Trophoblast cell (in vitro differentiated cells and primary cell): ENCODE measurements at regions not wholly inside any gene's neighbourhood (a gene's known extent, or its start where the extent isn't known, plus 50 kb on each side); places are given as distances from the start of the nearest gene placed in this dataset.

Experiments used
- DNase-seq, 2 donors: peaks; one replicate each; pipeline ENCODE4 v3.0.0-alpha.2; 2016
- H2AFZ ChIP-seq: 2 replicates; pipeline ENCODE4 v1.6.1; 2013; ENCODE audit warnings: low read length, moderate library complexity, mild to moderate bottlenecking; ENCODE audit not compliant: insufficient read depth, poor library complexity
- H2AK5ac ChIP-seq: 2 replicates; pipeline ENCODE4 v1.6.1; 2013; ENCODE audit warnings: mild to moderate bottlenecking, low read length
- H2BK120ac ChIP-seq: 2 replicates; pipeline ENCODE4 v1.6.1; 2013; ENCODE audit warnings: low read length, mild to moderate bottlenecking, moderate library complexity; ENCODE audit not compliant: insufficient read depth, poor library complexity
- H2BK12ac ChIP-seq: 2 replicates; pipeline ENCODE4 v1.6.1; 2013; ENCODE audit warnings: mild to moderate bottlenecking, low read length, moderate library complexity
- H2BK5ac ChIP-seq: 2 replicates; pipeline ENCODE4 v1.6.1; 2013; ENCODE audit warnings: low read length, low read depth, moderate library complexity, mild to moderate bottlenecking; ENCODE audit not compliant: poor library complexity
- H3K14ac ChIP-seq: 2 replicates; pipeline ENCODE4 v1.6.1; 2013; ENCODE audit warnings: mild to moderate bottlenecking, low read length
- H3K18ac ChIP-seq: 2 replicates; pipeline ENCODE4 v1.6.1; 2013; ENCODE audit warnings: mild to moderate bottlenecking, low read length
- H3K23ac ChIP-seq: 2 replicates; pipeline ENCODE4 v1.6.1; 2013; ENCODE audit warnings: low read length
- H3K27ac ChIP-seq: 2 replicates; pipeline ENCODE4 v1.5.1; 2013; ENCODE audit warnings: low read depth, mild to moderate bottlenecking, inconsistent platforms, low read length, moderate library complexity
- H3K27me3 ChIP-seq: 2 replicates; pipeline ENCODE4 v1.6.1; 2013; ENCODE audit warnings: inconsistent platforms, mild to moderate bottlenecking, low read length, moderate library complexity; ENCODE audit not compliant: insufficient read depth
- H3K36me3 ChIP-seq, 2 experiments: 1 replicate in 1 of 2; 2 replicates in 1 of 2; pipeline ENCODE4 v1.6.1; 2013; ENCODE audit warnings: low read length in 2 of 2, mild to moderate bottlenecking in 2 of 2, moderate library complexity in 1 of 2; ENCODE audit not compliant: insufficient read depth in 2 of 2, control insufficient read depth in 1 of 2
- H3K4ac ChIP-seq: 2 replicates; pipeline ENCODE4 v1.6.1; 2013; ENCODE audit warnings: low read depth, mild to moderate bottlenecking, low read length, moderate library complexity
- H3K4me1 ChIP-seq, 2 experiments: 1 replicate in 1 of 2; 2 replicates in 1 of 2; pipeline ENCODE4 v1.6.1; 2013; ENCODE audit warnings: low read length in 2 of 2, mild to moderate bottlenecking in 2 of 2, moderate library complexity in 1 of 2; ENCODE audit not compliant: insufficient read depth in 2 of 2, control insufficient read depth in 1 of 2
- H3K4me2 ChIP-seq: 2 replicates; pipeline ENCODE4 v1.6.1; 2013; ENCODE audit warnings: inconsistent platforms, mild to moderate bottlenecking, low read length, moderate library complexity
- H3K4me3 ChIP-seq: 2 replicates; pipeline ENCODE4 v1.5.1; 2013; ENCODE audit warnings: mild to moderate bottlenecking, low read depth, low read length, inconsistent platforms
- H3K79me1 ChIP-seq: one replicate; pipeline ENCODE4 v1.6.1; 2013; ENCODE audit warnings: low read length
- H3K79me2 ChIP-seq: 2 replicates; pipeline ENCODE4 v1.6.1; 2013; ENCODE audit warnings: low read length, mild to moderate bottlenecking; ENCODE audit not compliant: control insufficient read depth, insufficient read depth, poor library complexity
- H3K9ac ChIP-seq: 2 replicates; pipeline ENCODE4 v1.6.1; 2013; ENCODE audit warnings: mild to moderate bottlenecking, low read length
- H3K9me3 ChIP-seq: 2 replicates; pipeline ENCODE4 v1.6.1; 2013; ENCODE audit warnings: low read depth, mild to moderate bottlenecking, control low read depth, inconsistent platforms, low read length; ENCODE audit not compliant: insufficient read depth
- H4K12ac ChIP-seq: 2 replicates; pipeline ENCODE4 v1.6.1; 2013; ENCODE audit warnings: low read depth, mild to moderate bottlenecking, low read length, moderate library complexity
- H4K8ac ChIP-seq: 2 replicates; pipeline ENCODE4 v1.6.1; 2013; ENCODE audit warnings: low read depth, mild to moderate bottlenecking, low read length, moderate library complexity
- H4K91ac ChIP-seq: one replicate; pipeline ENCODE4 v1.6.1; 2013; ENCODE audit warnings: low read depth, mild to moderate bottlenecking, low read length, moderate library complexity
- WGBS: extraction: QIAGEN DNeasy Blood & Tissue Kit; methylation state at CpG from one replicate; pipeline ENCODE4 v1.1.7; 2013; ENCODE audit warnings: missing lambda C conversion rate; ENCODE audit not compliant: insufficient read length, insufficient coverage; ENCODE audit errors: extremely low coverage; 5-methylcytosine and 5-hydroxymethylcytosine counted together

- Histone ChIP-seq H4K8ac (no peak overlapping the region), H2AFZ (no peak overlapping the region)
- no CpG with 5 or more reads among the region's 7 CpGs for WGBS
Observed at GRCh38 chr18:42414756-42415454, 459.9 kb downstream of the PIK3C3 start.

GRCh38 chr18:42417189-42417588 lies 462.2 kb downstream of the PIK3C3 start:
- Histone ChIP-seq H3K9ac (no peak overlapping the region), H2AK5ac (no peak overlapping the region), H2BK120ac (no peak overlapping the region), H3K18ac (no peak overlapping the region), H3K23ac (no peak overlapping the region), H3K4me3 (no peak overlapping the region), H3K14ac (no peak overlapping the region), H3K4me1 (no peaks in the 10 kb centered on the region), H3K9me3 (no peaks in the 10 kb centered on the region), H2BK5ac (no peak overlapping the region), H2AFZ (no peak overlapping the region), H3K36me3 (no peaks in the 10 kb centered on the region), H3K4me2 (no peak overlapping the region), H3K27ac (no peak overlapping the region), H4K12ac (no peak overlapping the region), H3K27me3 (no peaks in the 10 kb centered on the region), H3K4ac (no peak overlapping the region), H2BK12ac (no peak overlapping the region), H4K91ac (no peak overlapping the region), H3K79me1 (no peaks in the 10 kb centered on the region), H4K8ac (no peak overlapping the region), H3K79me2 (no peaks in the 10 kb centered on the region)
- WGBS = no CpG with 5 or more reads among the region's 5 CpGs
- DNase-seq = no peak

More at GRCh38 chr18:42414756-42415454, 459.9 kb downstream of the PIK3C3 start:
- Histone ChIP-seq H3K4me3 (no peak overlapping the region), H3K27me3 (no peaks in the 10 kb centered on the region), H4K91ac (no peak overlapping the region), H3K4me2 (no peak overlapping the region), H3K9me3 (no peaks in the 10 kb centered on the region), H3K79me1 (no peaks in the 10 kb centered on the region), H2BK5ac (no peak overlapping the region), H4K12ac (no peak overlapping the region), H3K79me2 (no peaks in the 10 kb centered on the region), H3K18ac (no peak overlapping the region), H2AK5ac (no peak overlapping the region), H3K9ac (no peak overlapping the region), H3K4ac (no peak overlapping the region), H3K4me1 (no peaks in the 10 kb centered on the region), H3K36me3 (no peaks in the 10 kb centered on the region), H3K14ac (no peak overlapping the region), H2BK12ac (no peak overlapping the region), H3K23ac (no peak overlapping the region), H3K27ac (no peak overlapping the region), H2BK120ac (no peak overlapping the region)
- peak; percentile 20 to 32 for DNase-seq

- H3K4me2 ChIP-seq = no peak overlapping the region
Observed at GRCh38 chr18:42418121-42418520, 463.1 kb downstream of the PIK3C3 start.

GRCh38 chr18:42425025-42425424 lies 470.0 kb downstream of the PIK3C3 start:
- Histone ChIP-seq H4K91ac (no peak overlapping the region), H2AFZ (no peak overlapping the region), H2BK5ac (no peak overlapping the region), H3K4ac (no peak overlapping the region), H3K18ac (no peak overlapping the region), H2BK120ac (no peak overlapping the region), H3K27me3 (no peaks in the 10 kb centered on the region), H4K12ac (no peak overlapping the region), H2AK5ac (no peak overlapping the region), H2BK12ac (no peak overlapping the region), H3K79me2 (no peaks in the 10 kb centered on the region), H3K27ac (no peak overlapping the region), H3K79me1 (no peaks in the 10 kb centered on the region), H3K4me1 (no peaks in the 10 kb centered on the region), H3K4me2 (no peak overlapping the region), H3K23ac (no peak overlapping the region), H4K8ac (no peak overlapping the region), H3K14ac (no peak overlapping the region), H3K36me3 (no peaks in the 10 kb centered on the region), H3K9me3 (no peaks in the 10 kb centered on the region), H3K9ac (no peak overlapping the region), H3K4me3 (no peak overlapping the region)
- DNase-seq = no peak

More at GRCh38 chr18:42418121-42418520, 463.1 kb downstream of the PIK3C3 start:
- no peaks in the 10 kb centered on the region for H3K4me1 ChIP-seq
- H3K18ac ChIP-seq = no peak overlapping the region
- H2AK5ac ChIP-seq = no peak overlapping the region
- no peak overlapping the region for H2BK12ac ChIP-seq
- H3K9ac ChIP-seq = no peak overlapping the region
- H3K27me3 ChIP-seq = no peaks in the 10 kb centered on the region
- no peak overlapping the region for H4K8ac ChIP-seq
- H2BK120ac ChIP-seq = no peak overlapping the region
- no peak for DNase-seq
- no CpG with 5 or more reads among the region's 1 CpG for WGBS
- no peaks in the 10 kb centered on the region for H3K36me3 ChIP-seq
- no peak overlapping the region for H2BK5ac ChIP-seq
- H3K14ac ChIP-seq = no peak overlapping the region
- no peak overlapping the region for H3K4ac ChIP-seq
- H3K9me3 ChIP-seq = no peaks in the 10 kb centered on the region
- no peak overlapping the region for H3K4me3 ChIP-seq
- H3K27ac ChIP-seq = no peak overlapping the region
- H3K79me1 ChIP-seq = no peaks in the 10 kb centered on the region
- H3K79me2 ChIP-seq = no peaks in the 10 kb centered on the region
- no peak overlapping the region for H4K12ac ChIP-seq
- no peak overlapping the region for H2AFZ ChIP-seq
- no peak overlapping the region for H3K23ac ChIP-seq
- no peak overlapping the region for H4K91ac ChIP-seq
